ENCODE measurements at regions not wholly inside any gene's neighbourhood (a gene's known extent, or its start where the extent isn't known, plus 50 kb on each side); places are given as distances from the start of the nearest gene placed in this dataset.

GRCh38 chr3:150314248-150315004 is 93.7 kb upstream of the TSC22D2 start:
- TF ChIP-seq POLR2AphosphoS5 (IDR thresholded peaks at IDR 0.05) (no peak), POLR2A (IDR thresholded peaks at IDR 0.05; ENCODE audit: low read depth) (no peak), EP300 (IDR thresholded peaks at IDR 0.05) (no peak), CTCF (IDR thresholded peaks at IDR 0.05) (no peak)
- H3K27ac ChIP-seq (replicated peaks in 1 of 4): no peak overlapping the region
- no peak for DNase-seq (ENCODE audit: extremely low spot score)
- WGBS: 46% methylated on average over 5 of the region's 5 CpGs
- H3K27me3 ChIP-seq: no peaks in the 10 kb centered on the region
- no peaks in the 10 kb centered on the region for H3K9me3 ChIP-seq
- intact Hi-C loops (cut with DNase I): no loop called here
- H3K4me1 ChIP-seq: peaks cover 0 to 14% (median 4%) of the 10 kb centered on the region in 4 donors
- H3K4me3 ChIP-seq: no peak overlapping the region
- no peaks in the 10 kb centered on the region for H3K36me3 ChIP-seq

- TF ChIP-seq POLR2AphosphoS5 (IDR thresholded peaks at IDR 0.05): no peak
- no peak for TF ChIP-seq EP300 (IDR thresholded peaks at IDR 0.05)
- no peak for TF ChIP-seq POLR2A (IDR thresholded peaks at IDR 0.05; ENCODE audit: low read depth)
- no peak for TF ChIP-seq CTCF (IDR thresholded peaks at IDR 0.05)
- Histone ChIP-seq H3K9me3 (no peaks in the 10 kb centered on the region), H3K27ac (replicated peaks in 1 of 4) (no peak overlapping the region), H3K4me1 (peaks cover 0 to 23% (median 10%) of the 10 kb centered on the region in 4 donors), H3K27me3 (no peaks in the 10 kb centered on the region), H3K4me3 (no peak overlapping the region), H3K36me3 (no peaks in the 10 kb centered on the region)
- 96% methylated on average over 1 of the region's 1 CpG for WGBS
- DNase-seq (ENCODE audit: extremely low spot score): no peak
- intact Hi-C loops (cut with DNase I): no loop called here
Observed at GRCh38 chr3:150312018-150312657, 96.0 kb upstream of the TSC22D2 start.

GRCh38 chr3:150311156-150311555 is 96.9 kb upstream of the TSC22D2 start:
- TF ChIP-seq POLR2AphosphoS5 (IDR thresholded peaks at IDR 0.05) (no peak), CTCF (IDR thresholded peaks at IDR 0.05) (no peak)
- Histone ChIP-seq H3K27ac (replicated peaks in 1 of 4) (no peak overlapping the region), H3K36me3 (no peaks in the 10 kb centered on the region), H3K4me1 (peaks cover 0 to 23% (median 10%) of the 10 kb centered on the region in 4 donors), H3K9me3 (no peaks in the 10 kb centered on the region), H3K4me3 (no peak overlapping the region), H3K27me3 (no peaks in the 10 kb centered on the region)
- intact Hi-C loops (cut with DNase I): no loop called here
- 86% methylated on average over 1 of the region's 1 CpG for WGBS
- DNase-seq (ENCODE audit: extremely low spot score): no peak

- DNase-seq (ENCODE audit: extremely low spot score): no peak
- no peak for TF ChIP-seq CTCF (IDR thresholded peaks at IDR 0.05)
- TF ChIP-seq EP300 (IDR thresholded peaks at IDR 0.05): no peak
- TF ChIP-seq POLR2A (IDR thresholded peaks at IDR 0.05; ENCODE audit: low read depth): no peak
- no peak for TF ChIP-seq POLR2AphosphoS5 (IDR thresholded peaks at IDR 0.05)
- H3K27ac ChIP-seq (replicated peaks in 1 of 4): no peak overlapping the region
- H3K36me3 ChIP-seq: no peaks in the 10 kb centered on the region
- H3K27me3 ChIP-seq: no peaks in the 10 kb centered on the region
- 93% methylated on average over 3 of the region's 3 CpGs for WGBS
- intact Hi-C loops (cut with DNase I): no loop called here
- H3K4me3 ChIP-seq: no peak overlapping the region
- peaks cover 0 to 15% (median 8%) of the 10 kb centered on the region in 4 donors for H3K4me1 ChIP-seq
- H3K9me3 ChIP-seq: no peaks in the 10 kb centered on the region
Observed at GRCh38 chr3:150309557-150309956, 98.5 kb upstream of the TSC22D2 start.

- DNase-seq (ENCODE audit: extremely low spot score): no peak
- intact Hi-C loops (cut with DNase I): no loop called here
- Histone ChIP-seq H3K4me1 (peaks cover 0 to 12% (median 6%) of the 10 kb centered on the region in 4 donors), H3K27me3 (no peaks in the 10 kb centered on the region), H3K36me3 (no peaks in the 10 kb centered on the region), H3K4me3 (no peak overlapping the region), H3K9me3 (no peaks in the 10 kb centered on the region), H3K27ac (replicated peaks in 1 of 4) (no peak overlapping the region)
- no peak for TF ChIP-seq POLR2A (IDR thresholded peaks at IDR 0.05; ENCODE audit: low read depth)
- TF ChIP-seq POLR2AphosphoS5 (IDR thresholded peaks at IDR 0.05): no peak
- no peak for TF ChIP-seq EP300 (IDR thresholded peaks at IDR 0.05)
- TF ChIP-seq CTCF (IDR thresholded peaks at IDR 0.05): no peak
Observed at GRCh38 chr3:150309257-150309542, 98.9 kb upstream of the TSC22D2 start.
